Activated naive CD4-positive, alpha-beta T cell treated with anti-CD3 and anti-CD28 coated beads, Interleukin-2, amount 50 U/mL, for 24 hours (primary cell): ENCODE measurements at regions not wholly inside any gene's neighbourhood (a gene's known extent, or its start where the extent isn't known, plus 50 kb on each side); places are given as distances from the start of the nearest gene placed in this dataset.

Experiments
- H3K27ac Mint-ChIP-seq: one replicate; pipeline ENCODE4 v1.8.0; 2021; ENCODE audit warnings: mild to moderate bottlenecking, mixed read lengths
- H3K27me3 Mint-ChIP-seq: one replicate; pipeline ENCODE4 v1.8.0; 2021; ENCODE audit warnings: mixed read lengths
- H3K36me3 Mint-ChIP-seq: one replicate; pipeline ENCODE4 v1.8.0; 2021; ENCODE audit warnings: mixed read lengths
- H3K4me1 Mint-ChIP-seq: one replicate; pipeline ENCODE4 v1.8.0; 2021; ENCODE audit warnings: mixed read lengths
- H3K4me3 Mint-ChIP-seq: one replicate; pipeline ENCODE4 v1.8.0; 2021; ENCODE audit warnings: mild to moderate bottlenecking, mixed read lengths
- H3K9me3 Mint-ChIP-seq: one replicate; pipeline ENCODE4 v1.8.0; 2021; ENCODE audit warnings: mixed read lengths

- Mint-ChIP-seq H3K4me1 (no peaks in the 10 kb centered on the region), H3K27me3 (no peaks in the 10 kb centered on the region), H3K4me3 (no peak overlapping the region), H3K36me3 (no peaks in the 10 kb centered on the region), H3K9me3 (peaks cover 6% of the 10 kb centered on the region), H3K27ac (no peak overlapping the region)
Observed at GRCh38 chr15:87805117-87805820, 451.3 kb downstream of the NTRK3 start.

- no peaks in the 10 kb centered on the region for H3K27me3 Mint-ChIP-seq
- no peak overlapping the region for H3K4me3 Mint-ChIP-seq
- H3K9me3 Mint-ChIP-seq = peaks cover 6% of the 10 kb centered on the region
- H3K4me1 Mint-ChIP-seq = no peaks in the 10 kb centered on the region
- H3K27ac Mint-ChIP-seq = no peak overlapping the region
- no peaks in the 10 kb centered on the region for H3K36me3 Mint-ChIP-seq
Observed at GRCh38 chr15:87804451-87804850, 452.1 kb downstream of the NTRK3 start.

GRCh38 chr15:87799838-87800237, 456.7 kb downstream of the NTRK3 start:
- no peaks in the 10 kb centered on the region for H3K27me3 Mint-ChIP-seq
- H3K9me3 Mint-ChIP-seq = peaks cover 6% of the 10 kb centered on the region
- no peaks in the 10 kb centered on the region for H3K36me3 Mint-ChIP-seq
- H3K27ac Mint-ChIP-seq = no peak overlapping the region
- H3K4me1 Mint-ChIP-seq = no peaks in the 10 kb centered on the region
- no peak overlapping the region for H3K4me3 Mint-ChIP-seq

- H3K4me1 Mint-ChIP-seq = no peaks in the 10 kb centered on the region
- peaks cover 6% of the 10 kb centered on the region for H3K9me3 Mint-ChIP-seq
- no peaks in the 10 kb centered on the region for H3K36me3 Mint-ChIP-seq
- no peak overlapping the region for H3K27ac Mint-ChIP-seq
- no peak overlapping the region for H3K4me3 Mint-ChIP-seq
- H3K27me3 Mint-ChIP-seq = no peaks in the 10 kb centered on the region
Observed at GRCh38 chr15:87799428-87799827, 457.1 kb downstream of the NTRK3 start.

GRCh38 chr15:87793725-87794124, 462.8 kb downstream of the NTRK3 start:
- Mint-ChIP-seq H3K36me3 (no peaks in the 10 kb centered on the region), H3K27ac (peak overlapping the region; percentile 8), H3K27me3 (no peaks in the 10 kb centered on the region), H3K4me1 (no peaks in the 10 kb centered on the region), H3K4me3 (no peak overlapping the region), H3K9me3 (no peaks in the 10 kb centered on the region)

GRCh38 chr15:87792250-87793040, 464.1 kb downstream of the NTRK3 start:
- no peak overlapping the region for H3K27ac Mint-ChIP-seq
- H3K36me3 Mint-ChIP-seq = no peaks in the 10 kb centered on the region
- no peaks in the 10 kb centered on the region for H3K9me3 Mint-ChIP-seq
- no peaks in the 10 kb centered on the region for H3K27me3 Mint-ChIP-seq
- H3K4me3 Mint-ChIP-seq = no peak overlapping the region
- no peaks in the 10 kb centered on the region for H3K4me1 Mint-ChIP-seq

- no peak overlapping the region for H3K4me3 Mint-ChIP-seq
- H3K9me3 Mint-ChIP-seq = no peaks in the 10 kb centered on the region
- H3K27ac Mint-ChIP-seq = no peak overlapping the region
- H3K27me3 Mint-ChIP-seq = no peaks in the 10 kb centered on the region
- H3K36me3 Mint-ChIP-seq = no peaks in the 10 kb centered on the region
- no peaks in the 10 kb centered on the region for H3K4me1 Mint-ChIP-seq
Observed at GRCh38 chr15:87781959-87782625, 474.4 kb downstream of the NTRK3 start.

- Mint-ChIP-seq H3K9me3 (no peaks in the 10 kb centered on the region), H3K4me1 (no peaks in the 10 kb centered on the region), H3K27me3 (no peaks in the 10 kb centered on the region), H3K4me3 (no peak overlapping the region), H3K27ac (no peak overlapping the region), H3K36me3 (no peaks in the 10 kb centered on the region)
Observed at GRCh38 chr15:87779746-87780145, 476.8 kb downstream of the NTRK3 start.

GRCh38 chr15:87778358-87778757, 478.2 kb downstream of the NTRK3 start:
- no peaks in the 10 kb centered on the region for H3K9me3 Mint-ChIP-seq
- no peak overlapping the region for H3K4me3 Mint-ChIP-seq
- no peaks in the 10 kb centered on the region for H3K36me3 Mint-ChIP-seq
- no peaks in the 10 kb centered on the region for H3K27me3 Mint-ChIP-seq
- no peak overlapping the region for H3K27ac Mint-ChIP-seq
- no peaks in the 10 kb centered on the region for H3K4me1 Mint-ChIP-seq

GRCh38 chr15:87777054-87777561, 479.4 kb downstream of the NTRK3 start:
- H3K36me3 Mint-ChIP-seq = no peaks in the 10 kb centered on the region
- no peaks in the 10 kb centered on the region for H3K9me3 Mint-ChIP-seq
- no peak overlapping the region for H3K4me3 Mint-ChIP-seq
- no peak overlapping the region for H3K27ac Mint-ChIP-seq
- no peaks in the 10 kb centered on the region for H3K4me1 Mint-ChIP-seq
- H3K27me3 Mint-ChIP-seq = no peaks in the 10 kb centered on the region

GRCh38 chr15:87767516-87767915, 489.0 kb downstream of the NTRK3 start:
- Mint-ChIP-seq H3K27ac (no peak overlapping the region), H3K36me3 (no peaks in the 10 kb centered on the region), H3K4me1 (peaks cover 9% of the 10 kb centered on the region), H3K27me3 (no peaks in the 10 kb centered on the region), H3K9me3 (peaks cover 5% of the 10 kb centered on the region), H3K4me3 (no peak overlapping the region)

- Mint-ChIP-seq H3K4me3 (no peak overlapping the region), H3K4me1 (peaks cover 24% of the 10 kb centered on the region), H3K36me3 (no peaks in the 10 kb centered on the region), H3K27ac (no peak overlapping the region), H3K27me3 (no peaks in the 10 kb centered on the region), H3K9me3 (peaks cover 4% of the 10 kb centered on the region)
Observed at GRCh38 chr15:87764461-87765240, 491.9 kb downstream of the NTRK3 start.

GRCh38 chr15:87763837-87764236, 492.7 kb downstream of the NTRK3 start:
- H3K27ac Mint-ChIP-seq = no peak overlapping the region
- H3K36me3 Mint-ChIP-seq = no peaks in the 10 kb centered on the region
- peaks cover 4% of the 10 kb centered on the region for H3K9me3 Mint-ChIP-seq
- H3K27me3 Mint-ChIP-seq = no peaks in the 10 kb centered on the region
- H3K4me1 Mint-ChIP-seq = peaks cover 24% of the 10 kb centered on the region
- no peak overlapping the region for H3K4me3 Mint-ChIP-seq

- Mint-ChIP-seq H3K4me1 (peaks cover 24% of the 10 kb centered on the region), H3K4me3 (no peak overlapping the region), H3K9me3 (peaks cover 4% of the 10 kb centered on the region), H3K27me3 (peaks cover 3% of the 10 kb centered on the region), H3K27ac (no peak overlapping the region), H3K36me3 (peaks cover 2% of the 10 kb centered on the region)
Observed at GRCh38 chr15:87761736-87762509, 494.6 kb downstream of the NTRK3 start.
